Hematopoietic multipotent progenitor cell treated with erythropoietin and hydrocortisone succinate and interleukin-3 and kit ligand, for 4 days (in vitro differentiated cells): ENCODE measurements at regions not wholly inside any gene's neighbourhood (a gene's known extent, or its start where the extent isn't known, plus 50 kb on each side); places are given as distances from the start of the nearest gene placed in this dataset.
"Not testable (repeated sequence)": the region's sequence is repeated elsewhere in the genome, so short reads cannot be mapped to it uniquely, and the experiment has no call there.

Source experiments
- DNase-seq: peaks from one replicate; pipeline ENCODE4 v3.0.0-alpha.2; 2015

DNA sequence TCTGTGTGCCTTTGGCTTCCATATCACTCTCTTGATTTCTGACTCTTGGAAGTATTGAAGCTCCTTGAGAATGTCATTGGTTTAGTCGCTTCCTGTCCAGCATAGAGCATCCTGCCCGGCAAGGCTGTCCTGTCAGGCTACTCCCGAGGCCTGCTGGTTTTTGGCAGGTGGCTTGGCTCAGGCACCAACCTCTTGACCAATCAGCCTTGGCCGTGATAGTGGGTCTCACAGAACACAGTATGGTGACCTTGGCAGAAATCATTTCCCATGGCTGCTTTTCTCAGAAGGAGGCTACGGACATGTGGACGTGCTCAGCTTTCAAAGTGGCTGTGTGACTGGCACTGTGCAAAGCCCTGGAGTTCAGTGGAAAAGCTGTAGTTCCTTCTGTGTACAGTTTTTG lies 516.9 kb downstream of the REEP3 start:
- DNase-seq: no peak

DNA sequence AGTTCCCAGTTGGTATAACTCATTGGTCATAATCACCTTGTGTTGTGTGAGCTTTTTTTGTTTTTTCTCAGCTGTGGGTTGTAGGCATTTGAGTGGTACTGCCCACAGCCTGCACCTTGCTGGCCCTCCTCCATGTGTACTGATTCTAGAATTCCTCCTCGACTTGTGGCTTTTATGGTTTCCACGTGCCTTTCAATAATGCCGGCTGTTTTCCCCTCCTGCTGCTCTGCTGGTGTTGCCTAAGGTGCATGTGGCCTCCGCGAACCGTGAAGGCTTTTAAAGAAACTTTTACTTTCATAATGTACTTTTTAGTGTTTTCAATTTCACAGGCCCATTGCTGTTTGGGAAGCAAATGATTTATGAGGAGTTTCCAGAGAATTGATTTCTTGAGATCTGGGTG lies 518.0 kb downstream of the REEP3 start:
- no peak for DNase-seq

DNA sequence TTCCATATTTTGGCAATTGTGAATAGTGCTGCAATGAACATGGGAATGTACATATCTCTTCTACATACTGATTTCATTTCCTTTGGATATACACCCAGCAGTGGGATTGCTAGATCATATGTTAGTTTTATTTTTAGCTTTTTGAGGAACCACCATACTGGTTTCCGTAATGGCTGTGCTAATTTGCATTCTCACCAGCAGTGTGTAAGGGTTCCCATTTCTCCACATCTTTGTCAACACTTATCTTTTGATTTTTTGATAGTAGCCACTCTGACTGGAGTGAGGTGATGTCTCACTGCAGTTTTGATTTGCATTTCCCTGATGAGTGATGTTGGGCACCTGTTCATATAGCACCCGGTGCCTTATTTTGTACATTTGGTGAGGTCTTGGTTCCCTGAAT lies 519.6 kb downstream of the REEP3 start:
- DNase-seq: no peak

DNA sequence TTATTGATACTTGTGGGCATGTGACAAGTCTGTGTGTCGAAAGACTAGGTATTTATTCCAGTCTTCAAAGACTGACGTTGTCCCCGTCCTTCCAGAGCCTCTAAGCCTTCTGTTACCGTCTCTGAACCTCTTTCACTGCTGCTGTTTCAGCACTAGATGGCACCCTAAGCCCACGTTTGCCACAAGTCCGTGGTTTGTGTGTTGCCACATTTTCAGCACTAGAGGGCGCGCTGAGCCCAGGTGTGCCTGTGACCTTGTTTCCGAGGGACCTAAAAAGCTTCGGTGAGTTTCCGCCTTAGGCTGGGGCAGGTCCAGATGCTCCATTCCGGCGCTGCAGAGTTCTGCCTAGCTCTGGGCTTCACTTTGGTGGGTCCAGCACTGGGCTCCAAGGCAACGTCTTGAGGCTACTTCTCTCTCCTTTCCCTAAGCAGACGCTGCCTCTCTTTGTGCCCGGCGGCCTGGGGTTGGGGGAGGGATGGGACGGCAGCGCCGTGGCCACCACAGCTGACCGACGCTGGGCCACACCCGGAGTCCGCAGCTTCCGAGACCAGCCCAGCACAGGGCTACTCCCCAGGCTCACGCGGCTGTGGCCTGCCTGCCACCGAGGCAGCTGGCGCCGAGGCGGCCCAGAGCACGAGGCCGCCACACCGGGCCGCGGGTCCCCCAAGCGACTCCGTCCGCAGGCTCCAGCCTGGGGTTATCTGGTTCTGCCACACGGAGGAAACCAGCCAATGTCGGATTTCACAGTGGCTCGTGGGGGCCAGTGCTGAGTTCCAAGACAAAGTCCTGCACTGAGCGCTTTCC lies 520.2 kb downstream of the REEP3 start:
- DNase-seq: peak; percentile 88

DNA sequence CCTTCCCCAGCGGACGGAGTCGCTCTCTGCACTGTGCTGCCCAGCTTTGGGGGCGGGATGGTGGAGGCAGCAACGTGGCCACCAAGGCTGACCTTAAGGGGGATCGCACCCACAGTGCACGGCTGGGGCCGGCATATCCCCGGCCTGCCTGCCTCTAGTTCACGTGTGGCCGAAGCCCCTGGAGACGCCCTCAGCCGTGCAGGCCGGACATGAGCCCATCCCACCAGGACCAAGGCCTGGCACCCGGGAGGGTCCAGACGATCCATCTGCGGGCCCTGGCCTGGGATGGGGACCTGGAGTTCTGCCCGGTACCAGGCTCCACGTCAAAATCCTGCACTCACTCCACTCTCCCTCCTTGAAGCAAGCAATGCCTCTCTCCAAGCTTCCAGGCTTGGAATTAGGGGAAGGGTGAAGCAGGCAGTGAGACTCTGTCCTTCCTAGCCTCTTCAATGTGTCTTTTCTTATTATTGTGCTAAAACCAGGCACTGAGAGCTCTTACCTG lies 520.8 kb downstream of the REEP3 start:
- DNase-seq: no peak

DNA sequence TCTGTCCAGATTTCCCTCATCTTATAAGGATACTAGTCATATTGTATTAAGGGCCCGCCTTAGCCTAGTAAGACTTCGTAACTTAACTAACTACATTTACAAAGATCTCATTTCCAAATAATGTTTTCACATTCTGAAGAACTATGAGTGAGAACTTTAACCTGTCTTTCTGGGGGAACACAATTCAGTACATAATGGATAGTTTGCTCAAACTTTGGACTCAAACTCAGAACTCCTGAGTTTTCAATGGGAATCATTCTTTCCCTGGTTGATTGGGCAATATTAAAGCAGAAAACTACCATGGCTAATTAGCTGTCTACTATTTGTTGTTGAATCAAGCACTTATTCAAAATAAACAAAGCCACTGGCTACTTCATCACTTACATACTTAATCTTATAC lies 522.9 kb downstream of the REEP3 start:
- DNase-seq: no peak

- DNase-seq: not testable (repeated sequence)
These were observed 523.9 kb downstream of the REEP3 start for GRCh38 chr10:64044957-64045632.

- DNase-seq: no peak
These were observed 533.2 kb downstream of the REEP3 start for GRCh38 chr10:64054392-64054791.

- DNase-seq: no peak
These were observed 538.7 kb downstream of the REEP3 start for GRCh38 chr10:64059884-64060283.

DNA sequence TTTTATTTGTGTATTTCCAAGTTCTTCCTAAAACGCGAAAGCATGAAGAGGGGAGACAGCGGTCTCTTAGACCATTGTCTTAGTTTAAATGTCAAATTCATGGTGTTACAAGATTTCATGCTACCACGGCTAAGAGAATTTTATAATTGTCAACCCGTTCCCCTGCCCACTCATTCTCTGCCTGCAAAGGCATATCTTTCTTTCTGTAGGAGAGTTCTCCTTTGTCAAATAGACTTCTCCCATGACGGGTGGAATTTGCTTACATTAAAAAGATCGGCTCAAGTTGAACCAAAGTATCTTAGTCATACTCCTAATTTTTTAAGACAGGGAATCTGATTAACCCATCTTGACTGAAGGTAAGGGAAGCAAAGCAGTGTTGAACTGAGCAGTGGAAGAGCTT lies 539.2 kb downstream of the REEP3 start:
- no peak for DNase-seq

- no peak for DNase-seq
These were observed 541.6 kb downstream of the REEP3 start for GRCh38 chr10:64062793-64063192.

- peak; percentile 10 for DNase-seq
These were observed 545.9 kb downstream of the REEP3 start for GRCh38 chr10:64067009-64067606.

- no peak for DNase-seq
These were observed 546.7 kb downstream of the REEP3 start for GRCh38 chr10:64067859-64068258.

DNA sequence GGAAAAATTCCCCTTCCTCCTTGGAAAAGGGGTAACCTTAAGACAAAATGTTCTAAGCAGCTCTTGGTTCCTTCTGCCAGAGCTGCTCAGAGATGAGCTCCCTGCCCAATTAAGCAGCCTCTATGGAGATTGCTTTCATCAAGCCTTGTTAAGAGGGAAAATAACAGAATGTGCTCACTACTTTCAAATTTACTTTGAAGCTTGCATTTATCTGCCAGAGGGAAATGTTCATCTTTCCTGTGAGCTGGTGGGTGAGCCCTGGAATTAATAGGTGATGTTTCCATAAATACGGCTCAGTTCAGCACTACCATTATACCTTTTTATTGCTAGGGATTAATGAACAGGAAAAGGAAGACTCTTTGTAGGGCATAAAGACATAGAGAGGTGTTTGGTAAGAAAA lies 549.0 kb downstream of the REEP3 start:
- DNase-seq: no peak

DNA sequence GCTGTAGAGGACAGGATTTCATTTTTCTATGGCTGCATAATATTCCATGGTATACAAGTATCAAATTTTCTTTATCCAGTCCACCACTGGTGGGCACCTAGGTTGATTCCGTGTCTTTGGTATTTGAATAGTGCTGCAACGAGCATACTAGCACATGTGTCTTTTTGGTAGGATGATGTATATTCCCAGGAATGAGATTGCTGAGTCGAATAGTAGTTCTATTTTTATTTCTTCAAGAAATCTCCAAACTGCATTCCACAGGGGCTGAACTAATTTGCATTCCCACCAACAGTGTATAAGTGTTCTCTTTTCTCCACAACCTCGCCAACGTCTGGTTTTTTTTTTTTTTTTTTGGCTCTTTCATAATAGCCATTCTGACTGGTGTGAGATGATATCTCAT lies 550.0 kb downstream of the REEP3 start:
- no peak for DNase-seq

GRCh38 chr10:64075604-64076003 lies 554.4 kb downstream of the REEP3 start:
- no peak for DNase-seq

DNA sequence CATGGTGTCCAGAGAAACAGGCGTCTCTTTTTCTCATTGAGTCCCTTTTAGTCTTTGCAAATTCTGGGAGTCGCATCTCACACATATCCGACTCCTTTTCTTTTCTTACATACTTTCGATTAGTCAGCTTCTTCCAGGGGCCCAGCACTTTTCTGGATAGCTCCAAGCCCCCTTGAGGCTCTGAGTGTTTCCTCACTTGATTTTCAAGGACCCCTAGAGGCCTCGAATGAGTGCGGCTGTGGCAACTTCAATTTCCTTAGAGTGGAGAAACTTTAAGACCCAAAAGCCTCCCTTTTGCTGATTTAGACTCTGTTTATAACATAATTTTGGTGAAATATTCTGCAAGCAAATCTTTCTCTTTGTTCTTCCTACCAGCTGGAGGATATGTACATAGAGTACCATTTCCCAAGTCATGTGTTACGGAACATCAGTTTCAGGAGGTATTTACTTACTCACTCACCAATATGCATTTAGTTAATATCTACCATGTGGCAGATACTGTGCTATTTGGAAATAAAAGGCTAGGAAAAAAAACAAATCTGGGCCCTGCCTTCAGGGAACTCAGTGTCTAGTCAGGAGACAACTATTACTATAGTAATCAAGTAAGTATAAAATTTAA lies 555.2 kb downstream of the REEP3 start:
- no peak for DNase-seq

GRCh38 chr10:64079341-64079740 lies 558.1 kb downstream of the REEP3 start:
- no peak for DNase-seq

- DNase-seq: no peak
These were observed 558.9 kb downstream of the REEP3 start for GRCh38 chr10:64080071-64080470.

DNA sequence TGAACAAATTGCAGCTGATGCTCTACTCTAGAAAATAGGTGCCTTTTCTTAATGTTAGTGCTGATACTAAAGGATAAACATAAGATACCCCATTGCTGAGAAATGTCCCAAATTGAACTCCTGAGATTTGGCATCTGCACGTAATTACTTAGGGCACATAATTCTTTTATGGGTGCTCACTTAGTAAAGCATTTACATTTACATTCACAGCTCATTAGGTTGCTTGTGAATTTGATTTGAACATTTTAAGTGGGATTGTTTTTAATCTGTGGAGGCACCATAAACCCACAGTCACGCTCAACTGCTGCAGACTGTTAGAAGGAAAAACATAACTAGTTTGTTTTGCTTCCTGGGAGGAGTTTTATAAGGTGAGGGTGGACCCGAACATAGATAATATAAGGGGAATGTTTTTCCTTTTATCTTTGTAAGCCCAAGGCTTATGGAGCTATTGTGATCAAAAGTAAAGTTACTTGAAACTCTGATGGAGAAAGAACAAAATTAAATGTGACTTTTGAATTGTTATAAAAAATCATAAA lies 560.8 kb downstream of the REEP3 start:
- no peak for DNase-seq

DNA sequence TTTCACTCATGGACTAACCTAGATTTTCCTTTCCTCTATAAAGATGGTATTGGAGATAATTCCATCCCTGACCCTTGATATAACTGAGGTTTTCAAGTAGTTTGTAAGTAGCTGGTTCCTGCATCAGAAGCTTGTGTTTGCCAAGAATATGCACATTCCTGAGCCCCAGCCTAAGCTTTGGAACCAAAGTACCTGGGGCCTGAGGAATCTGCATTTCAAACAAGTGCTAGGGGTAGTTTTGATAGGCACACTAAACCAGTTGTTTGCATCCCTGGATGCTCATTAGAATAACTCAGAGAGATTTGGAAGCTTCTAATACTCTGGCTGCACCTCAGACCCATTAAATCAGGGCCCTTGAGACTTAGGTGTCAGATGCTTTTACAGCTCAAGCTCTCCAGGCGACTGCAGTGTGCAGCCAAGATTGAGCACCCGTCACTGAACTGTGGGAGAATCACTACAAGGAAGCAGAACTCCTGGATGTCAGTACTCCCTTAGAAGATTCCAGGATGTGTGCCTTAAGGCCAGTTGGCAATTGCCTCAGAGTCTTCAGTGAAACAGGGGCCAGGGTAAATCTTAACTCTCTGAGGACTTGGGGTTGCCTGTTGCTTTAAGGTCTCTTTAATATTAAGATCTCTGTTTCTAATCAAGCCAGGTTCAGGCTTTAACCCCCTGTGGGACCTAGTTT lies 565.0 kb downstream of the REEP3 start:
- no peak for DNase-seq

DNA sequence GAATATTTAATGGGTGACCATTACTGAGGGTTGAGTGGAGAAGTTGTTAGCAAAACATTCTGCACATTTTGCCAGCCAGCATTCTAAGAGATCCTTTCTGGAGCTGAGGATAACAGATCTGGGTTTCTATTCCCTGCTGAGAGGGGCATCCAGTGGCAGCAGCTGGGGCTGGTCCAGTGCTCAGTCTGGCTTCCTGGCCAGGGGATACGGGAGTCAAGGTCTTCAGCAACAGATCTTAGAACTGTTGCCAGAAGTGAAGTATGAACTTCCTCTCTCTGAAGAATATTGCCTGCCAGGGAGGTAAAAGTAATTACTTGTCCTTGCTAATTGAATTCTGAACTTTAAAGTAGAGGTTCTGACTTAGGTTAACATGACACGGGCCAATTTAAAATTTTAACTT lies 568.4 kb downstream of the REEP3 start:
- no peak for DNase-seq

GRCh38 chr10:64090865-64091264 lies 569.7 kb downstream of the REEP3 start:
- no peak for DNase-seq
